Esophagus squamous epithelium (tissue), 4 donors: ENCODE measurements at regions not wholly inside any gene's neighbourhood (a gene's known extent, or its start where the extent isn't known, plus 50 kb on each side); places are given as distances from the start of the nearest gene placed in this dataset.

Experiments
- POLR2A ChIP-seq, 4 donors: fragments of 450-650 bp; IDR thresholded peaks; one replicate each; pipeline ENCODE4 v1.6.1; 2017; ENCODE audit warnings: antibody characterized with exemption in 4 of 4, mild to moderate bottlenecking in 4 of 4, moderate library complexity in 3 of 4
- TF ChIP-seq, protein P1 (sequence below), 6 experiments: fragments of 450-650 bp in 4 of 6; fragments of 200-600 bp in 2 of 6; sonication (generic) in 2 of 6; IDR thresholded peaks; one replicate each; pipeline ENCODE4 v1.5.1; 2016 to 2019; ENCODE audit warnings: antibody characterized with exemption in 6 of 6, mild to moderate bottlenecking in 4 of 6, moderate library complexity in 4 of 6

GRCh38 chr5:2417301-2417700, 334.2 kb downstream of the IRX2 start:
- no peak for TF ChIP-seq POLR2A (IDR thresholded peaks at IDR 0.05)
- TF ChIP-seq, protein P1, sequence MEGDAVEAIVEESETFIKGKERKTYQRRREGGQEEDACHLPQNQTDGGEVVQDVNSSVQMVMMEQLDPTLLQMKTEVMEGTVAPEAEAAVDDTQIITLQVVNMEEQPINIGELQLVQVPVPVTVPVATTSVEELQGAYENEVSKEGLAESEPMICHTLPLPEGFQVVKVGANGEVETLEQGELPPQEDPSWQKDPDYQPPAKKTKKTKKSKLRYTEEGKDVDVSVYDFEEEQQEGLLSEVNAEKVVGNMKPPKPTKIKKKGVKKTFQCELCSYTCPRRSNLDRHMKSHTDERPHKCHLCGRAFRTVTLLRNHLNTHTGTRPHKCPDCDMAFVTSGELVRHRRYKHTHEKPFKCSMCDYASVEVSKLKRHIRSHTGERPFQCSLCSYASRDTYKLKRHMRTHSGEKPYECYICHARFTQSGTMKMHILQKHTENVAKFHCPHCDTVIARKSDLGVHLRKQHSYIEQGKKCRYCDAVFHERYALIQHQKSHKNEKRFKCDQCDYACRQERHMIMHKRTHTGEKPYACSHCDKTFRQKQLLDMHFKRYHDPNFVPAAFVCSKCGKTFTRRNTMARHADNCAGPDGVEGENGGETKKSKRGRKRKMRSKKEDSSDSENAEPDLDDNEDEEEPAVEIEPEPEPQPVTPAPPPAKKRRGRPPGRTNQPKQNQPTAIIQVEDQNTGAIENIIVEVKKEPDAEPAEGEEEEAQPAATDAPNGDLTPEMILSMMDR (IDR thresholded peaks at IDR 0.05): no peak
